Endothelial cell of umbilical vein (primary cell): ENCODE measurements at regions not wholly inside any gene's neighbourhood (a gene's known extent, or its start where the extent isn't known, plus 50 kb on each side); places are given as distances from the start of the nearest gene placed in this dataset.

Source experiments
- CTCF ChIP-seq, 2 donors: IDR thresholded peaks; 1 replicate in 1 of 2; 2 replicates in 1 of 2; pipeline ENCODE4 v1.5.1; 2011; ENCODE audit warnings: low read length in 2 of 2, mild to moderate bottlenecking in 2 of 2, moderate library complexity in 2 of 2, control low read depth in 1 of 2, inconsistent platforms in 1 of 2, low read depth in 1 of 2; ENCODE audit not compliant: insufficient read depth in 1 of 2; ENCODE audit errors: extremely low read depth in 1 of 2
- POLR2A ChIP-seq: IDR thresholded peaks from 2 replicates; pipeline ENCODE4 v1.6.1; 2012; ENCODE audit warnings: low read depth, mild to moderate bottlenecking, control low read depth, low read length

DNA sequence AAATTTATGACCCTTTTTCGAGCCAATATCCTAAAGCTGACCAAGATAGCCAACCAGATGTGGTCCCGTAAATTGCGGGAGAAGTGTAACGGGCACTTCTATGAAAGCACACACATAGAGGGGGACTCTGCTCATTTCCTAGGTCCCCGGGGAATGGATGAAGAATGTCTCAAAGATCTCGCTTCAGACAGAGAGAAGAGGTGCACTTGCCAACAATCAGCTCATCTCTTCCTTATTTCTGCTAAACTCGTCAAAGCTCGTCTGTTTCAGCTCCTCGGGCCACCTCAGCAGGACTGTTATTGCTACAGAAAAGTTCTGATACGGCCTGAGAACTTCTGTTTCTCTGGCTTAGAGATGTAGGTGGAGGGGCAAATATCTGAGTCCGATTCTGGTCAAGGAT lies 71.8 kb downstream of the TM2D3 start:
- TF ChIP-seq POLR2A = no peak
- TF ChIP-seq CTCF (IDR thresholded peaks at IDR 0.05; ENCODE audit: extremely low read depth in 1 of 2, insufficient read depth in 1 of 2, low read depth in 1 of 2, low read length in 2 of 2) = no peak
